H9 (cell line): ENCODE measurements at regions not wholly inside any gene's neighbourhood (a gene's known extent, or its start where the extent isn't known, plus 50 kb on each side); places are given as distances from the start of the nearest gene placed in this dataset.

Experiments
- DNase-seq: peaks from one replicate; pipeline ENCODE4 v3.0.0-alpha.2; 2017
- H2AFZ ChIP-seq: one replicate; pipeline ENCODE4 v1.6.1; 2013; ENCODE audit warnings: mild to moderate bottlenecking, low read length, control low read depth, moderate library complexity
- H2AK5ac ChIP-seq: 2 replicates; pipeline ENCODE4 v1.6.1; 2013; ENCODE audit warnings: low read length, control low read depth, mixed read lengths; ENCODE audit not compliant: insufficient read length
- H2BK120ac ChIP-seq: one replicate; pipeline ENCODE4 v1.6.1; 2013; ENCODE audit warnings: low read depth, mild to moderate bottlenecking, low read length, control low read depth, inconsistent platforms; ENCODE audit not compliant: poor library complexity, severe bottlenecking
- H2BK12ac ChIP-seq: 2 replicates; pipeline ENCODE4 v1.6.1; 2013; ENCODE audit warnings: low read length, control low read depth, mixed read lengths, low read depth; ENCODE audit not compliant: insufficient read length
- H2BK15ac ChIP-seq: 2 replicates; pipeline ENCODE4 v1.6.1; 2013; ENCODE audit warnings: low read depth, low read length, control low read depth
- H2BK20ac ChIP-seq: one replicate; pipeline ENCODE4 v1.6.1; 2013; ENCODE audit warnings: low read depth, mild to moderate bottlenecking, low read length, control low read depth, inconsistent platforms; ENCODE audit not compliant: poor library complexity, severe bottlenecking
- H2BK5ac ChIP-seq: 2 replicates; pipeline ENCODE4 v1.6.1; 2013; ENCODE audit warnings: low read length, control low read depth, mixed read lengths; ENCODE audit not compliant: insufficient read length
- H3K14ac ChIP-seq: 2 replicates; pipeline ENCODE4 v1.6.1; 2013; ENCODE audit warnings: low read length, control low read depth; ENCODE audit not compliant: insufficient read depth
- H3K18ac ChIP-seq: 2 replicates; pipeline ENCODE4 v1.6.1; 2013; ENCODE audit warnings: low read depth, mild to moderate bottlenecking, mixed read lengths, low read length, control low read depth; ENCODE audit not compliant: insufficient read length
- H3K23ac ChIP-seq: 2 replicates; pipeline ENCODE4 v1.6.1; 2013; ENCODE audit warnings: low read length, control low read depth, mixed read lengths, low read depth; ENCODE audit not compliant: insufficient read length
- H3K23me2 ChIP-seq: 2 replicates; pipeline ENCODE4 v1.6.1; 2013; ENCODE audit warnings: low read depth, mild to moderate bottlenecking, mixed read lengths, low read length, control low read depth; ENCODE audit not compliant: insufficient read length, poor library complexity, severe bottlenecking
- H3K27ac ChIP-seq: 2 replicates; pipeline ENCODE4 v1.5.1; 2013; ENCODE audit warnings: low read length, control low read depth, mixed read lengths, low read depth; ENCODE audit not compliant: insufficient read length
- H3K27me3 ChIP-seq: 2 replicates; pipeline ENCODE4 v1.6.1; 2013; ENCODE audit warnings: low read length, control low read depth, inconsistent platforms; ENCODE audit not compliant: insufficient read depth
- H3K4ac ChIP-seq: 2 replicates; pipeline ENCODE4 v1.6.1; 2013; ENCODE audit warnings: low read depth, mild to moderate bottlenecking, control low read depth, inconsistent platforms, low read length, moderate library complexity
- H3K4me1 ChIP-seq: 2 replicates; pipeline ENCODE4 v1.6.1; 2013; ENCODE audit warnings: low read length, control low read depth, inconsistent platforms; ENCODE audit not compliant: insufficient read depth
- H3K4me2 ChIP-seq: 2 replicates; pipeline ENCODE4 v1.6.1; 2013; ENCODE audit warnings: low read length, control low read depth, mixed read lengths; ENCODE audit not compliant: insufficient read length, insufficient read depth
- H3K56ac ChIP-seq: 2 replicates; pipeline ENCODE4 v1.6.1; 2013; ENCODE audit warnings: low read depth, mild to moderate bottlenecking, mixed read lengths, low read length, control low read depth; ENCODE audit not compliant: insufficient read length
- H3K79me1 ChIP-seq: 2 replicates; pipeline ENCODE4 v1.6.1; 2013; ENCODE audit warnings: low read depth, mild to moderate bottlenecking, moderate library complexity, low read length, control low read depth, inconsistent platforms; ENCODE audit not compliant: insufficient read depth, poor library complexity, severe bottlenecking
- H3K79me2 ChIP-seq: 2 replicates; pipeline ENCODE4 v1.6.1; 2013; ENCODE audit warnings: low read length, control low read depth, inconsistent platforms; ENCODE audit not compliant: insufficient read depth
- H3K9ac ChIP-seq: 2 replicates; pipeline ENCODE4 v1.6.1; 2013; ENCODE audit warnings: low read length, control low read depth, mixed read lengths; ENCODE audit not compliant: insufficient read length; ENCODE audit errors: extremely low read depth
- H3K9me3 ChIP-seq: one replicate; pipeline ENCODE4 v1.6.1; 2013; ENCODE audit warnings: low read depth, low read length, inconsistent platforms; ENCODE audit not compliant: control insufficient read depth
- H3T11ph ChIP-seq: one replicate; pipeline ENCODE4 v1.6.1; 2013; ENCODE audit warnings: mild to moderate bottlenecking, low read length, control low read depth, inconsistent platforms
- H4K20me1 ChIP-seq: one replicate; pipeline ENCODE4 v1.6.1; 2013; ENCODE audit not compliant: control insufficient read depth, insufficient read length, insufficient read depth
- H4K5ac ChIP-seq: 2 replicates; pipeline ENCODE4 v1.6.1; 2013; ENCODE audit warnings: low read depth, mild to moderate bottlenecking, mixed read lengths, low read length, control low read depth; ENCODE audit not compliant: insufficient read length
- H4K8ac ChIP-seq: replicated peaks from 2 replicates; pipeline ENCODE4 v1.6.1; 2013; ENCODE audit warnings: low read length, control low read depth, mixed read lengths, low read depth; ENCODE audit not compliant: insufficient read length
- H4K91ac ChIP-seq: 2 replicates; pipeline ENCODE4 v1.6.1; 2013; ENCODE audit warnings: low read depth, mild to moderate bottlenecking, moderate library complexity, mixed read lengths, low read length, control low read depth; ENCODE audit not compliant: insufficient read length
- H3K27ac Mint-ChIP-seq, 3 experiments: 2 replicates in 2 of 3; 3 replicates in 1 of 3; pipeline ENCODE4 v1.8.0; 2020 to 2021; ENCODE audit warnings: mixed read lengths in 3 of 3, mild to moderate bottlenecking in 1 of 3, moderate library complexity in 1 of 3
- H3K27me3 Mint-ChIP-seq: 2 replicates; pipeline ENCODE4 v1.8.0; 2021; ENCODE audit warnings: low read depth, mild to moderate bottlenecking, moderate library complexity, mixed read lengths
- H3K36me3 Mint-ChIP-seq, 3 experiments: 2 replicates in 2 of 3; 3 replicates in 1 of 3; pipeline ENCODE4 v1.8.0; 2020 to 2021; ENCODE audit warnings: low read depth in 3 of 3, mixed read lengths in 3 of 3; ENCODE audit not compliant: insufficient read depth in 1 of 3
- H3K4me1 Mint-ChIP-seq, 2 experiments: 2 replicates each; pipeline ENCODE4 v1.8.0; 2020; ENCODE audit warnings: mixed read lengths in 2 of 2
- H3K4me3 Mint-ChIP-seq, 2 experiments: 2 replicates in 1 of 2; 3 replicates in 1 of 2; pipeline ENCODE4 v1.8.0; 2020 to 2021; ENCODE audit warnings: mild to moderate bottlenecking in 2 of 2, mixed read lengths in 2 of 2, moderate library complexity in 1 of 2
- H3K9me3 Mint-ChIP-seq, 2 experiments: 2 replicates in 1 of 2; 3 replicates in 1 of 2; pipeline ENCODE4 v1.8.0; 2020; ENCODE audit warnings: mild to moderate bottlenecking in 2 of 2, mixed read lengths in 2 of 2, moderate library complexity in 1 of 2
- WGBS: extraction: QIAGEN DNeasy Blood & Tissue Kit; methylation state at CpG from one replicate; pipeline ENCODE4 v1.1.7; 2013; ENCODE audit warnings: missing lambda C conversion rate, low lambda C conversion rate, mixed read lengths; ENCODE audit not compliant: insufficient read length; ENCODE audit errors: extremely low coverage; 5-methylcytosine and 5-hydroxymethylcytosine counted together
- TF ChIP-seq, protein P1 (sequence below): fragments of 200-600 bp; sonication (generic); conservative IDR thresholded peaks from 3 replicates; pipeline ENCODE4 v1.8.0; 2021; ENCODE audit warnings: antibody characterized with exemption, mild to moderate bottlenecking

DNA sequence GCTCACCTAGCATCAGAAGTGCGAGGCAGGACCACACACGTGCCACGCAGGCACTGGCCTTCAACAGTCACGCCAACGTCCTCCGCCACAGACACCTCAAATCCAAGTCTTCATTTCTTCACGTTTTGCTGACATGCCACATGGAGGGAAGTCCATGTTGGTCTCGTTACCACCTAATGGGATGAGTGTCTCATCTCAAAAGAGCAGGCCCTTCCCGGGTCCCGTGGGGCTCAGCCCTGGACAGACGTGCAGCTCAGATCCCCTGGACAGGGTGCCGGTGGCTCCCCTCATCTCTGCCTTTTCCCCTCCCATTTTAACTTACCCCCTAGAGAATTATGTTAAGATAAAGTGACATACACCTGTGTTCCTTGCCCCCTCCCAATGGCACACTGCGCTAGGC lies 76.8 kb downstream of the MRPL36 start:
- no peaks in the 10 kb centered on the region for H3K23me2 ChIP-seq
- Mint-ChIP-seq H3K36me3 (peaks cover 13 to 26% (median 21%) of the 10 kb centered on the region in 3 experiments), H3K4me1 (peaks cover 17 to 24% of the 10 kb centered on the region in 2 experiments), H3K9me3 (peaks cover 20 to 21% of the 10 kb centered on the region in 2 experiments), H3K4me3 (no peak overlapping the region), H3K27me3 (peaks cover 36% of the 10 kb centered on the region), H3K27ac (no peak overlapping the region)
- no peak overlapping the region for H3K4ac ChIP-seq
- H2BK12ac ChIP-seq = no peak overlapping the region
- no peaks in the 10 kb centered on the region for H3K79me1 ChIP-seq
- no peak overlapping the region for H2BK20ac ChIP-seq
- no peak overlapping the region for H3K14ac ChIP-seq
- no peak overlapping the region for H2AK5ac ChIP-seq
- H3T11ph ChIP-seq = no peak overlapping the region
- no peaks in the 10 kb centered on the region for H3K79me2 ChIP-seq
- no peak overlapping the region for H2BK5ac ChIP-seq
- no peaks in the 10 kb centered on the region for H3K27me3 ChIP-seq
- TF ChIP-seq, protein P1, sequence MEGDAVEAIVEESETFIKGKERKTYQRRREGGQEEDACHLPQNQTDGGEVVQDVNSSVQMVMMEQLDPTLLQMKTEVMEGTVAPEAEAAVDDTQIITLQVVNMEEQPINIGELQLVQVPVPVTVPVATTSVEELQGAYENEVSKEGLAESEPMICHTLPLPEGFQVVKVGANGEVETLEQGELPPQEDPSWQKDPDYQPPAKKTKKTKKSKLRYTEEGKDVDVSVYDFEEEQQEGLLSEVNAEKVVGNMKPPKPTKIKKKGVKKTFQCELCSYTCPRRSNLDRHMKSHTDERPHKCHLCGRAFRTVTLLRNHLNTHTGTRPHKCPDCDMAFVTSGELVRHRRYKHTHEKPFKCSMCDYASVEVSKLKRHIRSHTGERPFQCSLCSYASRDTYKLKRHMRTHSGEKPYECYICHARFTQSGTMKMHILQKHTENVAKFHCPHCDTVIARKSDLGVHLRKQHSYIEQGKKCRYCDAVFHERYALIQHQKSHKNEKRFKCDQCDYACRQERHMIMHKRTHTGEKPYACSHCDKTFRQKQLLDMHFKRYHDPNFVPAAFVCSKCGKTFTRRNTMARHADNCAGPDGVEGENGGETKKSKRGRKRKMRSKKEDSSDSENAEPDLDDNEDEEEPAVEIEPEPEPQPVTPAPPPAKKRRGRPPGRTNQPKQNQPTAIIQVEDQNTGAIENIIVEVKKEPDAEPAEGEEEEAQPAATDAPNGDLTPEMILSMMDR = no peak
- H4K91ac ChIP-seq = no peak overlapping the region
- H2BK120ac ChIP-seq = no peak overlapping the region
- no peak overlapping the region for H2AFZ ChIP-seq
- peak; percentile 10 for DNase-seq
- no peaks in the 10 kb centered on the region for H4K20me1 ChIP-seq
- no peak overlapping the region for H3K23ac ChIP-seq
- no peak overlapping the region for H2BK15ac ChIP-seq
- peaks cover 9% of the 10 kb centered on the region for H3K9me3 ChIP-seq
- no peaks in the 10 kb centered on the region for H3K4me1 ChIP-seq
- H4K5ac ChIP-seq = no peak overlapping the region
- WGBS = no CpG with 5 or more reads among the region's 13 CpGs
- H3K56ac ChIP-seq = no peak overlapping the region
- H3K18ac ChIP-seq = no peak overlapping the region
- H3K9ac ChIP-seq = no peak overlapping the region
- no peak overlapping the region for H3K4me2 ChIP-seq
- H3K27ac ChIP-seq = no peak overlapping the region
- H4K8ac ChIP-seq = no peak overlapping the region
